VCaP (cell line): ENCODE measurements at regions not wholly inside any gene's neighbourhood (a gene's known extent, or its start where the extent isn't known, plus 50 kb on each side); places are given as distances from the start of the nearest gene placed in this dataset.

Experiments used
- H3K27ac ChIP-seq: fragments of 450-650 bp; 2 replicates; pipeline ENCODE4 v1.5.1; 2017
- TF ChIP-seq, protein P1 (sequence below): fragments of 450-650 bp; conservative IDR thresholded peaks from 2 replicates; pipeline ENCODE4 v1.5.1; 2017; ENCODE audit warnings: mild to moderate bottlenecking, moderate library complexity

DNA sequence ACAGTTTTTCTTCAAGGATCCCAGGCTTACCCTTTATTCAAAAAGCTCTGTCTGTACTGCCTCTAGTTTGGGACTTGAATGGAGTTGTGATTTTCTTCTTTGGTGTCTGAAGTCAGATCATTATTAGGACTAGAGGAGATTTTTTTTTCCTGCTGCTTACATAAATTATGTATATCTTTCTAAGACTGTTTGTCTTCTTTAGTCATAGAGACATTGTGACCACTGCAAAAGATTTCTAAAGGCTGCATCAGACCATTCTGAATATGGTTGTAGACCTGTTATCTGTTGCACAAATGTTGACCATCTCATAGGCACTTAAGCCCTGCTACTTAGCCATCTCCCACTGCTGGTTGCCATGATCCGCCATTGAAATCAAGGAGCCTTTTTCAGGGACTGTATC is 238.5 kb upstream of the SMARCA2 start:
- TF ChIP-seq, protein P1, sequence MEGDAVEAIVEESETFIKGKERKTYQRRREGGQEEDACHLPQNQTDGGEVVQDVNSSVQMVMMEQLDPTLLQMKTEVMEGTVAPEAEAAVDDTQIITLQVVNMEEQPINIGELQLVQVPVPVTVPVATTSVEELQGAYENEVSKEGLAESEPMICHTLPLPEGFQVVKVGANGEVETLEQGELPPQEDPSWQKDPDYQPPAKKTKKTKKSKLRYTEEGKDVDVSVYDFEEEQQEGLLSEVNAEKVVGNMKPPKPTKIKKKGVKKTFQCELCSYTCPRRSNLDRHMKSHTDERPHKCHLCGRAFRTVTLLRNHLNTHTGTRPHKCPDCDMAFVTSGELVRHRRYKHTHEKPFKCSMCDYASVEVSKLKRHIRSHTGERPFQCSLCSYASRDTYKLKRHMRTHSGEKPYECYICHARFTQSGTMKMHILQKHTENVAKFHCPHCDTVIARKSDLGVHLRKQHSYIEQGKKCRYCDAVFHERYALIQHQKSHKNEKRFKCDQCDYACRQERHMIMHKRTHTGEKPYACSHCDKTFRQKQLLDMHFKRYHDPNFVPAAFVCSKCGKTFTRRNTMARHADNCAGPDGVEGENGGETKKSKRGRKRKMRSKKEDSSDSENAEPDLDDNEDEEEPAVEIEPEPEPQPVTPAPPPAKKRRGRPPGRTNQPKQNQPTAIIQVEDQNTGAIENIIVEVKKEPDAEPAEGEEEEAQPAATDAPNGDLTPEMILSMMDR = no peak
- H3K27ac ChIP-seq = 0 out of 2 replicates have a peak overlapping the region, but pooled peaks have one; percentile 33

DNA sequence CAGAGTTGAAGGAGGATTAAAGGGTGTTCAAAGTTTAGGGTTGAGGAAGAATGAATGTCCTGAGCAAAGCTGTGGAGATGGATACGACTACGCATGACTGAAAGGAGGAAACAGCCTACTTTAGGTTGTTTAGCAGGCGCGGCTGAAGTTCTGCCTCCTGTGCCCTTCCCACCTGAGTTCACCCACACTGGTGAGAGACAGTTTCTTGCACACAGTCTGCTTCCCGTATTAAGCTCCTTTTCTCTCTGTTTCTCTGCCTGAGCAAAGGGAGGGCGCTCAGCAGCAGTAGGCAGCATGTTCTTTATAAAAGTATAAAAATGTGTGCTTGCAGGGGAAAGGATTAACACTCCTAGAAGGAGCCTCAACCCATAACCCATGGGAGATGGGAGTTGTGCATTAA is 224.0 kb upstream of the SMARCA2 start:
- TF ChIP-seq, protein P1 = no peak
- H3K27ac ChIP-seq = no peak overlapping the region

DNA sequence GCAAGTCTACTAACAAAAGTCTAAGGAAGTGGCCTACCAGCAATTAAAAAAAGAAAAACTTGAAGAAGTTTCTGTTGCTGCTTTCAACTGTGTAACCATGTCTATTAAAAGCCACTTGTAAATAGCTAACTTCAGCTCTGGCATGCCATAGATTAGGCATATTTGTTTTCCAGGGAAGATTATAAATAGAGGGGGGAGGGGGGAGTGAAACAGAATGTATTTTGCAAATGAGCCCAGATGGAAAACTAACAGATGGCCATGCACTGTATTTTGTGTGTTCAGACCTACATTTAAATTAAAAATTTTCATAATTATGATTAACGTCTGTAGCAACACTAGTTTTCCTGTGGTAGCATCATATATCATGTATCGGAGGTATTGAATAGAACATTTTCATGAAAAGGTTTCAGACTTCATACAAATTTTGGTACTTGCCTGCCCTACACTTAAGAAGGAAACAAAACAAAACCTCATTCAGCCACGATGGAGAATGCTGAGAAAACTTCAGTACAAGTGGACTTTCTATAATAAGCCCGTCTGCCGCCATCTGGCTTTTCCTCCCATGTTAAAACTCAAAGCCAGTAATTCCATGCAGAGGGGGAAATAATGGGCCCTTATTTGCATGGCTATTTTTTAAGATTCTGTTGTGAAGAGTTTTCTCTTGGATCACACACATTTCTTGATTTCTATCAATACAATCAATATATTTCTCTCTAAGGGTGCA is 220.4 kb upstream of the SMARCA2 start:
- TF ChIP-seq, protein P1 = no peak
- H3K27ac ChIP-seq = no peak overlapping the region

DNA sequence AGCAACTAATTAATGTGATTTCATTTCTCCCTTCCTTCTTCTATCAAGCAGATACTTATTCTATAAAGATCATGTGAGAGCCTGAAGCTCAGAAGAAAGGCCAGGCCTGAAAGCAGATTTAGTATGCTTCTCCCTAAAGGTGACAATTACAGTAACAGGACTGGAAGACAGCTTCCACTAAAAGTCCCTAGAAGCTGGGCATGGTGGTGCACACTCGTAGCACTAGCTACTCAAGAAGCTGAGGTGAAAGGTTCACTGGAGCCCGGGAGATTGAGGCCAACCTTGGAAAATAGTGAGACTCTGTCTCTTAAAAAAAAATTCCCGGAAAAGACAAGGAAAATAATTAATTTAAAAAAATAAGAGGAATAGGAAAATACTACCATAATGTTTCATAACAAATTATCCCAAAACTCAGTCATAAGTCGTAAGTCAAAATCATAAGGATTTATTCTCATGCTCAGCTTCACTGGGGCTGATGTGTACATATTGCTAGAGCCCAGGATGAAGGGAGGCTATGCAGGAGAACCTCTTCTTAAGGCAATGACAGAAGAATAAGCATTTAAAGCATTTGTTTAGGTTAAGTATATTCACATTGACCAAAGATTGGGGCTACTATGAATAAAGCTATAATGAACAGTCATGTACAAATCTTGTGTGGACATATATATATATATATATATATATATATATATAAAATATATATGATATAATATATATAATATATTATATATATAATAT is 210.8 kb upstream of the SMARCA2 start:
- TF ChIP-seq, protein P1 = no peak
- no peak overlapping the region for H3K27ac ChIP-seq

DNA sequence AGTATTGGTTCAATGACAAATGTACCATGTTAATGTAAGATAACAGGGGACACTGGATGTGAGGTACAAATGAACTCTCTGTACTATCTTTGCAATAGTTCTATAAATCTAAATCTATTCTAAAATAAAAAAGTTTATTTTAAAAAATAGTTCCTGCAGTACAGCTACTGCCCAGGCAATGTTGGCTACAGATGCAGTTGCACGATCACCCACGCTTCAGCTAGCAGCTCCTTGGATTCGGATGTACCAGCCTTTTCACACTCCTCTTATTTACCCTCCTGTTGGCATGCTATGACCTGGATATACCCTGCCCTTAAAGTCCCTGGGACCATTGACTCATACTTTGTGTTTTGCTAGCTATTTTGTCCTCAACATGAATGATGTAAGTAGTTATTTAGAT is 185.4 kb upstream of the SMARCA2 start:
- TF ChIP-seq, protein P1 = no peak
- H3K27ac ChIP-seq = no peak overlapping the region

DNA sequence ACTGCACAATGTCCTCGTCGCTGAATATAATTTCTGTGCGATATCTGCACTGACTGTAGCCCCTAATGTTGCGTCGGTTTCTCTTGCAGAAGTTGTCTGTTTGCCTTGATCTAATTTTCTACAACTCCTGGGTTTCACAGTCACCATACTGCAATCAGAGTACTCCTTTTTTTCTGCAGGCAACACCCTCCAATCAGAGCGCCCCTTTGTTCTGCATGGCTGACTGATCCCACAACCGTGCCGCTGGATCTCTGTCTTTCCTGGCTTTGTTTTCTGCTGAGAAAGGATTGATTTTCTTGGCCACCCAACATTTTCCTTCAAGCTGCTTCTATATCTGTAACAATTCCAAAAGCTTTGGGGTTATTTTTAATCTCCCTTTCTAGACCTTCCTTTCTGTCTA is 182.2 kb upstream of the SMARCA2 start:
- TF ChIP-seq, protein P1 = no peak
- no peak overlapping the region for H3K27ac ChIP-seq

DNA sequence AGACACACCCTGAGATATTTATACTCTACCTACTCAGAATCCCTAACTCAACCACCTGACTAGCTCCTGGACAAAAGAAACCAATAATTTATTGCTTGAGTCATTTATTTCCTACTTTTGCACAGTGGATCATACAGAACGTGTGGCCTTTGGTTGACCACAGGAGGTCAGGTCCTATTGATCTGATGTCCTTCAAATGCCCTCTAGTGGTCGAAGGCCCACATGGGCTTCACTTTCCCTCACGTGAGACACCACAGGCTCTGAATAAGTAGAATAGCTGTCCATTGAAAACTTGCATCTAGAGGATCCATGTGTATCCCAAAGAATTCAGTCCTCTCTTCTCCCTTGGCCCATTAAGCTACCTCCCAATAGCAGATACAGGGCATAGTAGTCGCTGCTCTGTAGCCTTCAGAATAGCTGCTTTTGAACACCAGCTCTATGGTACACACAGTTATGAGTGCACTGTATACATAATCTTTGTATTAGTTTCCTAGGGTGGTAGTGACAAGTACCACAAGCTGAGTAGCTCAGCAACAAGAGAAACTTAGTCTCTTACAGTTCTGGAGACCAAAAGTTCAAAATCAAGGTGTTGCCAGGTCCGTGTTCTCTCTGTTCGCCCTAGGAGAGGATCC is 177.6 kb upstream of the SMARCA2 start:
- TF ChIP-seq, protein P1 = peak; percentile 66
- no peak overlapping the region for H3K27ac ChIP-seq
